Sigmoid colon (tissue), 6 donors: ENCODE measurements at regions not wholly inside any gene's neighbourhood (a gene's known extent, or its start where the extent isn't known, plus 50 kb on each side); places are given as distances from the start of the nearest gene placed in this dataset.

Experiments
- DNase-seq: peaks from one replicate; pipeline ENCODE4 v3.0.0-alpha.2; 2019
- H3K27ac ChIP-seq, 4 donors: fragments of 200-600 bp; sonication (generic); one replicate each; pipeline ENCODE4 v1.5.1; 2016 to 2019; ENCODE audit warnings: mild to moderate bottlenecking in 1 of 4
- H3K27me3 ChIP-seq, 3 donors: fragments of 200-600 bp; sonication (generic); one replicate each; pipeline ENCODE4 v1.5.1; 2019; ENCODE audit warnings: mild to moderate bottlenecking in 1 of 3
- H3K36me3 ChIP-seq, 4 donors: fragments of 200-600 bp; sonication (generic); one replicate each; pipeline ENCODE4 v1.5.1; 2016 to 2019
- H3K4me1 ChIP-seq, 4 donors: fragments of 200-600 bp; sonication (generic); one replicate each; pipeline ENCODE4 v1.5.1; 2017 to 2019
- H3K4me3 ChIP-seq, 4 donors: fragments of 200-600 bp; sonication (generic); one replicate each; pipeline ENCODE4 v1.5.1; 2017 to 2019; ENCODE audit warnings: mild to moderate bottlenecking in 2 of 4, moderate library complexity in 1 of 4
- H3K9me3 ChIP-seq, 4 donors: fragments of 200-600 bp in 3 of 4; sonication (generic) in 3 of 4; one replicate each; pipeline versions ENCODE4 v1.5.1 to v1.6.1; 2013 to 2019
- EP300 ChIP-seq, 4 donors: sonication (generic); formaldehyde crosslinking; IDR thresholded peaks; one replicate each; pipeline ENCODE4 v1.6.1; 2017; ENCODE audit warnings: antibody characterized with exemption in 4 of 4
- POLR2A ChIP-seq, 2 donors: fragments of 450-650 bp; IDR thresholded peaks; one replicate each; pipeline ENCODE4 v1.6.1; 2016; ENCODE audit warnings: antibody characterized with exemption in 2 of 2, mild to moderate bottlenecking in 2 of 2, moderate library complexity in 2 of 2
- POLR2AphosphoS5 ChIP-seq, 4 donors: sonication (generic); formaldehyde crosslinking; IDR thresholded peaks; one replicate each; pipeline ENCODE4 v1.6.1; 2017; ENCODE audit warnings: antibody characterized with exemption in 4 of 4
- WGBS, 2 donors: extraction: QIAGEN DNeasy Blood & Tissue Kit; methylation state at CpG; one replicate each; pipeline ENCODE4 v1.1.7; 2013; 5-methylcytosine and 5-hydroxymethylcytosine counted together
- intact Hi-C: fragments of 100-400 bp; cut with DNase I; formaldehyde crosslinking; loops from one replicate; pipeline ENCODE4 v1.15.1; 2023
- TF ChIP-seq, protein P1 (sequence below), 4 experiments: fragments of 450-650 bp in 3 of 4; fragments of 200-600 bp in 1 of 4; IDR thresholded peaks; one replicate each; pipeline ENCODE4 v1.5.1; 2016 to 2019; ENCODE audit warnings: antibody characterized with exemption in 4 of 4, mild to moderate bottlenecking in 3 of 4, moderate library complexity in 2 of 4
- donor health status: healthy with polysubstance abuse.
- donor health status: healthy.

DNA sequence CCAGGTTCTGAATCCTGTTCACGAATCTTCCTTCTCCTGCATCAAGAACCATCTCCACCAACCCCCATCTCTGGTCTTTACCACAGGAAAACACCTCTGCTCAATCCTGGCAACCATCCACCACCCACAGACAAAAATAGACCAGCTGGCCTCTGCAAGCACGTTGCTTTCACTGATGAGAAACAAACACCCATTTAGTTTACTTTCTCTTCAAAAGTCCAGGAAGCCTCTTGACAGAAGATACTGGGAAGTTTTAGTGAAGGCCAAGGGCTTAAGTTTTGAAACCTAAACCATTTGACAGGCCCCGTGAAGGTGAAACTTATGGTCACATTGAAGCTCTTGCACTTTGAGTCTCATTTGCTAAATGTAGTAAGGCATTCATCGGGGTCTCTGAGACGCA is 122.6 kb upstream of the PPP2R5A start:
- H3K27me3 ChIP-seq: no peaks in the 10 kb centered on the region
- H3K27ac ChIP-seq: peak overlapping the region; percentile 2 to 42 (median 34)

DNA sequence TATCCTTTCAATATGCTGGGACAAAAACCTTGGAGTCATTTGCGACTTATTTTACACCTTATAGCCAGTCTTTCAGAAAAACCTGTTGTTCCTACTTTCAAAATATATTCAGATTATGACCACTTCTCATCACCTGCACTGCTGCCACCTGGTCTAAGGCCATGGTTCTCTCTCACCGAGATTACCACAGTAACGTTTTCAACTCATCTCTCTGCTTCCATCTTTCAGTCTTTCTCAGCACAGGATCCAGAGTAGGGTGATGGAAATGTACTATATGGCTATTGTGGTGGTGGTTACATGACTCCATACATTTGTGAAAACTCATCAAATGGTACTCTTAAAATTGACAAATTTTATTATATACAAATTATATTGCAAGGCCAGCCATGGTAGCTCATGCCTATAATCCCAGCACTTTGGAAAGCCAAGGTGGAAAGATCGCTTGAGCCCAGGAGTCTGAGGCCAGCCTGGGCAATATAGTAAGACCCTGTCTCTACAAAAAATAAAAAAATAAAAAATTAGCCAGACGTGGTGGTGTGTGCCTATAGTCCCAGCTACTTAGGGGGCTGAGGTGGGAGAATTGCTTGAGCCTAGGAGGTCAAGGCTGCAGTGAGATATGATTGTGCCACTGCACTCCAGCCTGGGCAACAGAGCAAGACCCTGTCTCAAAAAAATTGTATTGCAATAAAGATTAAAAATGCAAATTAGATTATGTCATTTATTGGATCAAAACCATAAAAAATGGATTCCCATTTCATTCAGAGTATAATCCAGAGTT is 120.9 kb upstream of the PPP2R5A start:
- TF ChIP-seq POLR2A (IDR thresholded peaks at IDR 0.05): no peak
- TF ChIP-seq, protein P1, sequence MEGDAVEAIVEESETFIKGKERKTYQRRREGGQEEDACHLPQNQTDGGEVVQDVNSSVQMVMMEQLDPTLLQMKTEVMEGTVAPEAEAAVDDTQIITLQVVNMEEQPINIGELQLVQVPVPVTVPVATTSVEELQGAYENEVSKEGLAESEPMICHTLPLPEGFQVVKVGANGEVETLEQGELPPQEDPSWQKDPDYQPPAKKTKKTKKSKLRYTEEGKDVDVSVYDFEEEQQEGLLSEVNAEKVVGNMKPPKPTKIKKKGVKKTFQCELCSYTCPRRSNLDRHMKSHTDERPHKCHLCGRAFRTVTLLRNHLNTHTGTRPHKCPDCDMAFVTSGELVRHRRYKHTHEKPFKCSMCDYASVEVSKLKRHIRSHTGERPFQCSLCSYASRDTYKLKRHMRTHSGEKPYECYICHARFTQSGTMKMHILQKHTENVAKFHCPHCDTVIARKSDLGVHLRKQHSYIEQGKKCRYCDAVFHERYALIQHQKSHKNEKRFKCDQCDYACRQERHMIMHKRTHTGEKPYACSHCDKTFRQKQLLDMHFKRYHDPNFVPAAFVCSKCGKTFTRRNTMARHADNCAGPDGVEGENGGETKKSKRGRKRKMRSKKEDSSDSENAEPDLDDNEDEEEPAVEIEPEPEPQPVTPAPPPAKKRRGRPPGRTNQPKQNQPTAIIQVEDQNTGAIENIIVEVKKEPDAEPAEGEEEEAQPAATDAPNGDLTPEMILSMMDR (IDR thresholded peaks at IDR 0.05): no peak
- no peak for TF ChIP-seq EP300 (IDR thresholded peaks at IDR 0.05)
- TF ChIP-seq POLR2AphosphoS5 (IDR thresholded peaks at IDR 0.05): no peak
- no peaks in the 10 kb centered on the region for H3K9me3 ChIP-seq
- H3K4me3 ChIP-seq: no peak overlapping the region
- H3K36me3 ChIP-seq: no peaks in the 10 kb centered on the region
- H3K4me1 ChIP-seq: peaks cover 0 to 32% (median 19%) of the 10 kb centered on the region in 4 donors
- no peaks in the 10 kb centered on the region for H3K27me3 ChIP-seq
- WGBS, 2 donors: 93 to 95% methylated on average over 5 of the region's 5 CpGs
- intact Hi-C loops: loop anchor here (5.0 kb wide), 2 partner anchors 68 to 123 kb away; partner anchors contain the start of gene PPP2R5A
- H3K27ac ChIP-seq: no peak overlapping the region
- DNase-seq: no peak

More for the DNA sequence above, 122.6 kb upstream of the PPP2R5A start:
- WGBS, 2 donors: 31 to 67% methylated on average over 5 of the region's 5 CpGs
- intact Hi-C loops: loop anchor here (5.0 kb wide), 2 partner anchors 70 to 125 kb away; partner anchors contain the start of gene PPP2R5A
- H3K9me3 ChIP-seq: no peaks in the 10 kb centered on the region
- no peak overlapping the region for H3K4me3 ChIP-seq
- H3K36me3 ChIP-seq: no peaks in the 10 kb centered on the region
- H3K4me1 ChIP-seq: peaks cover 0 to 32% (median 19%) of the 10 kb centered on the region in 4 donors
- DNase-seq: peak; percentile 77
- TF ChIP-seq POLR2A (IDR thresholded peaks at IDR 0.05) (no peak), POLR2AphosphoS5 (IDR thresholded peaks at IDR 0.05) (peak in 2 of 4 donors; percentile 13 to 45)

DNA sequence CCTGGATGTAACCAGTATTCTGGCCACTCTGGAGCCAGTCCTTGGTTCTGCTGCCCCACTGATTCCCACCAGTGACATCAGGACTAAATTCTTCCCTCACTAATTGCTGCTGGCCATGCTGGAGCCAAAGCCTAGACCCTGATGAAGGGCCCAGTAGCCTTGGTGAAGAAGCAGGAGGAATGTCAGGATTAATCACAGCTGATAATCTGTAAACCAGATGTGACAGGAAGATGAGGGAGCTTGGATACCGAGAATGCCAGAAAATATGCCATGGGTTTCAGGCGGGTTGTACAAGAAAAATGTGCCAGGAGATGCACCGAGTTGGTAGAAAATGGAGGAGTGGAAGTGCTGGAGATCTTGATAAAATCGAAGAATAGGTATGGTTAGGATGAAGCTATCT is 119.0 kb upstream of the PPP2R5A start:
- intact Hi-C loops: no loop called here
- Histone ChIP-seq H3K4me3 (no peak overlapping the region), H3K27ac (no peak overlapping the region), H3K27me3 (no peaks in the 10 kb centered on the region), H3K9me3 (no peaks in the 10 kb centered on the region), H3K4me1 (peaks cover 0 to 27% (median 18%) of the 10 kb centered on the region in 4 donors), H3K36me3 (no peaks in the 10 kb centered on the region)
- WGBS, 2 donors: 64 to 88% methylated on average over 4 of the region's 4 CpGs
- DNase-seq: no peak
- TF ChIP-seq, protein P1 (IDR thresholded peaks at IDR 0.05): no peak
- no peak for TF ChIP-seq POLR2AphosphoS5 (IDR thresholded peaks at IDR 0.05)
- TF ChIP-seq POLR2A (IDR thresholded peaks at IDR 0.05): no peak
- TF ChIP-seq EP300 (IDR thresholded peaks at IDR 0.05): no peak

DNA sequence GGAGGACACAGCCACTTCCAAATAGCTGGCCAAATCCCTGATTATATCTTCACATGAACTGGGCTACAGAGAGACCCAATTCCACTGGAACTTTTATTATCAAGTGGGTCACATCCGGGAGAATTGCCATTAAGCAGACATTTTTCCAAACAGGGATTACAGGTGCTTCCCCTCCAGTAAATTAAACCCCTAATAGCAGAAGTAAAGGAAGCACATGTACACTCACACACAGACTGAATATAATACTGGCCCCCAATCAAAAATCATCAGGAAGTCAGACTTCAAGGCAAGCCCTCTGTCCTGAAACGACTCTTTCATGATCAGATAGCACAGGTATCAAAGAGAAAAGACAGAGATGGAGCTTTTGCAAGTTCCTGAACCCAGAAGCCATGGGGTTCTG is 118.6 kb upstream of the PPP2R5A start:
- Histone ChIP-seq H3K27ac (no peak overlapping the region), H3K9me3 (no peaks in the 10 kb centered on the region), H3K27me3 (no peaks in the 10 kb centered on the region), H3K4me1 (peaks cover 0 to 23% (median 16%) of the 10 kb centered on the region in 4 donors), H3K4me3 (no peak overlapping the region), H3K36me3 (no peaks in the 10 kb centered on the region)
- intact Hi-C loops: no loop called here
- TF ChIP-seq, protein P1 (IDR thresholded peaks at IDR 0.05): no peak
- TF ChIP-seq EP300 (IDR thresholded peaks at IDR 0.05): no peak
- no peak for TF ChIP-seq POLR2A (IDR thresholded peaks at IDR 0.05)
- TF ChIP-seq POLR2AphosphoS5 (IDR thresholded peaks at IDR 0.05): no peak
- 34 to 48% methylated on average over 2 of the region's 2 CpGs for WGBS, 2 donors
- no peak for DNase-seq

DNA sequence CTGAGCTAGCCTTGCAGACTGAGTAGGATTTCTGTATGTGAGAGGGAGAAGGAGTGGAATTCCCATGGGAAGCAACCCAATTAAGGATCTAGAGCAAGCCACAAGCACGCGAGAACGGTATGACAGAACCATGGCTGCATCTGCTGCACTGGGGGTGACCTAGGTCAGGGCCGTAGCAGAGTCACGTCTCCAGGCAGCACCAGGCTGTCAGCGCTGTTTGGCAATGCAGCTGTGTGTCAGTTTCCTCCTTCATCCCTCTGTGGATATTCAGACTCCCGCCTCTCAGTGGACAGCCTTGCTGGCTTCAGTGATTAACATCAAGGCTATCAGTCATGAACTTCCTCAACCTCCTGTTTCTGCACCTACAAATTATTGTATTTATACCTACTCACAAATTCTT is 118.1 kb upstream of the PPP2R5A start:
- H3K36me3 ChIP-seq: no peaks in the 10 kb centered on the region
- H3K4me3 ChIP-seq: no peak overlapping the region
- no peaks in the 10 kb centered on the region for H3K27me3 ChIP-seq
- peak; percentile 65 for DNase-seq
- TF ChIP-seq, protein P1 (IDR thresholded peaks at IDR 0.05): no peak
- TF ChIP-seq POLR2A (IDR thresholded peaks at IDR 0.05) (no peak), EP300 (IDR thresholded peaks at IDR 0.05) (no peak), POLR2AphosphoS5 (IDR thresholded peaks at IDR 0.05) (no peak)
- no peaks in the 10 kb centered on the region for H3K9me3 ChIP-seq
- H3K27ac ChIP-seq: no peak overlapping the region
- peaks cover 0 to 18% (median 13%) of the 10 kb centered on the region in 4 donors for H3K4me1 ChIP-seq
- WGBS, 2 donors: 38 to 74% methylated on average over 7 of the region's 7 CpGs
- intact Hi-C loops: no loop called here
